Fibroblast of villous mesenchyme (primary cell): ENCODE measurements at regions not wholly inside any gene's neighbourhood (a gene's known extent, or its start where the extent isn't known, plus 50 kb on each side); places are given as distances from the start of the nearest gene placed in this dataset.

Source experiments
- DNase-seq: peaks from one replicate; pipeline ENCODE4 v3.0.0-alpha.2; 2010; ENCODE audit warnings: low read depth
- H3K4me3 ChIP-seq: 2 replicates; pipeline ENCODE4 v1.5.1; 2011; ENCODE audit warnings: low read depth, mild to moderate bottlenecking, low read length
- TF ChIP-seq, protein P1 (sequence below): IDR thresholded peaks from 2 replicates; pipeline ENCODE4 v1.5.1; 2012; ENCODE audit warnings: low read depth, mild to moderate bottlenecking, low read length; ENCODE audit not compliant: insufficient read depth

DNA sequence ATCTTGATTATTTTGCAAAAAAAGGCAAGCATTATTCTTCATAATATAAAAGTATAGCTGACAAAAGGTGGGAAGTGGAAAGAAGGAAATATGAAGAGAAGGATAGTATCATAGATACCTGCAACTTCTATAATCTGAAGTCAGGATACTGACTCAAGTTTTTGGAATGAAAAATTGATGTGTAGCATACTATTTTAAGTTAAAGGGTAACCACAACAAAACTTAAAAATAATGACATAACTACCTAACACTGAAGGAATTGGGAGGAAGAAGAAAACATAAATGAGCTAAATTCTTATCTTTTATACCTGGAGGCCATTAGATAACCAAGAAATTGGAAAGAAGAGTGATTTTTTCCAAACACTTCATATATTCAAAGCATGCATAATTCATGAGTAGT, 51.8 kb upstream of the TLE1 start:
- no peak for DNase-seq
- H3K4me3 ChIP-seq, result no peak overlapping the region
- TF ChIP-seq, protein P1, sequence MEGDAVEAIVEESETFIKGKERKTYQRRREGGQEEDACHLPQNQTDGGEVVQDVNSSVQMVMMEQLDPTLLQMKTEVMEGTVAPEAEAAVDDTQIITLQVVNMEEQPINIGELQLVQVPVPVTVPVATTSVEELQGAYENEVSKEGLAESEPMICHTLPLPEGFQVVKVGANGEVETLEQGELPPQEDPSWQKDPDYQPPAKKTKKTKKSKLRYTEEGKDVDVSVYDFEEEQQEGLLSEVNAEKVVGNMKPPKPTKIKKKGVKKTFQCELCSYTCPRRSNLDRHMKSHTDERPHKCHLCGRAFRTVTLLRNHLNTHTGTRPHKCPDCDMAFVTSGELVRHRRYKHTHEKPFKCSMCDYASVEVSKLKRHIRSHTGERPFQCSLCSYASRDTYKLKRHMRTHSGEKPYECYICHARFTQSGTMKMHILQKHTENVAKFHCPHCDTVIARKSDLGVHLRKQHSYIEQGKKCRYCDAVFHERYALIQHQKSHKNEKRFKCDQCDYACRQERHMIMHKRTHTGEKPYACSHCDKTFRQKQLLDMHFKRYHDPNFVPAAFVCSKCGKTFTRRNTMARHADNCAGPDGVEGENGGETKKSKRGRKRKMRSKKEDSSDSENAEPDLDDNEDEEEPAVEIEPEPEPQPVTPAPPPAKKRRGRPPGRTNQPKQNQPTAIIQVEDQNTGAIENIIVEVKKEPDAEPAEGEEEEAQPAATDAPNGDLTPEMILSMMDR, result no peak

DNA sequence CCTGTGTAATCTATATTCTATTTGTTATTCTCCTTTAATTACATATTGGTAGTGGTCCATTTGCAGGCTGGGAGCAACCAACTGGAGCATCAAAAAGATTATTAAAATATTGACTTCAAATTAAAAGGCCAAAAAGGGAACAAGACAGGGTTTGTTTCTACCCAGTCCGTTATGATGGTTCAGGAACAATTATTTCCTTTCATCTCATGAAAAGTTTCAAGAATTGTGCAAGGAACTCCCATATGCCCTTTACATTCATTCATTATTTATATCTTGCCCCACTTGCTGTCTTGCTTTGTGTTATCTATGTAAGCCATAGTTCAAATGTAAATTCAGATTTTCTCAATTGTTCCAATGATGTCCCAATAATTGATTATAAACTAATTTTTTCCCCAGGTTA, 58.7 kb upstream of the TLE1 start:
- no peak for DNase-seq
- TF ChIP-seq, protein P1, result no peak
- H3K4me3 ChIP-seq, result no peak overlapping the region

DNA sequence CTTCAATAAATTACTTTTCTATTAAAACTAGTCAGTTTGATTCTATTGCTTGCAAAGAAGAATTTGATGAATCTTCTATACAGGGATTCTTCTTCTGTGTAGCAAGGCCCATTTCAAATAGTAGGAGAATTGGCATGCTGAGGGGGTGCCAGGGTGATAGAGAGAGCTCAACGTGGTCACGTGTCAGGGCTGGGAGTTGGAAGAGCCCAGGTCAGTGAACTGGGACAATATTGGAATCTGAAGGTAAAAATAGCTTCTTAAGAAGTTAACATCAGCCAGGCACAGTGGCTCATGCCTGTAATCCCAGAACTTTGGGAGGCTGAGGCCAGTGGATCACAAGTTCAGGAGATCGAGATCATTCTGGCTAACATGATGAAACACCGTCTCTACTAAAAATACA, 64.1 kb upstream of the TLE1 start:
- no peak for DNase-seq
- TF ChIP-seq, protein P1, result no peak
- H3K4me3 ChIP-seq, result no peak overlapping the region

DNA sequence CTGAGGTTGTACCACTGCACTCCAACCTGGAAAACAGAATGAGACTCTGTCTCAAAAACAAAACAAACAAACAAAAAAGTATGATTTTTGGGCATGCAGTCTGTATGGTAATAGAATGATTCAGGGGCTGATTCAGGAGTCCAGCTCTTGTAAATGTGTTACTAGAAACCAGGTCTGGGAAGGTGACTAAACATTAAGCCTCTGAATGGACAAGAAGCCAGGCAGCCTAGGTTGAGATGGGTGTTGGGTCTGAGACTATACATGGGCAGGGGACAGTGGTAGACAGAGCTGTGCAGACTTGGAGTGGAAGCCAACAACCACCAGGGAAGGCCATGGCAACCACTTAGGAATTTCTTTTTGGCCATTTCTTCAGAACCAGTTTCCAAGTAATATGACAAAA, 64.9 kb upstream of the TLE1 start:
- no peak for DNase-seq
- TF ChIP-seq, protein P1, result no peak
- H3K4me3 ChIP-seq, result no peak overlapping the region

DNA sequence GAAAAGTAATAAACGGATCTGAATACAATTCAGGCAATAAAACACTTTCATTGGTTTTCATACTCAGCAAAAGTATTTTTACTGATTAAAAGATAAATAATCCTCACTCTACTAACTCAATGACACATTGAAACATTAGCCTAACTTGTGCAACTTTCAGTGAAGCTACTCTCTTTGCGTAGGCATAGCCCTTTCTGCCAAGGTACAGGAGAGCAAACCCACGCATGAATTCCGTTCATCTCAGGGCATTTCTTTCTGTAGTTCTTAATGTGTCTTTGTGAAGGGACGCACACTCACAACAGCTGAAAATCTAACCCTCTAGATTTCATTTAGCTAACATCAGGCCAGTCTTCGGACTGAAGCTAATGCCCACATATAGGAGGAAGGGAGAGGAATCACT, 66.4 kb upstream of the TLE1 start:
- no peak for DNase-seq
- no peak overlapping the region for H3K4me3 ChIP-seq
- TF ChIP-seq, protein P1, result no peak

DNA sequence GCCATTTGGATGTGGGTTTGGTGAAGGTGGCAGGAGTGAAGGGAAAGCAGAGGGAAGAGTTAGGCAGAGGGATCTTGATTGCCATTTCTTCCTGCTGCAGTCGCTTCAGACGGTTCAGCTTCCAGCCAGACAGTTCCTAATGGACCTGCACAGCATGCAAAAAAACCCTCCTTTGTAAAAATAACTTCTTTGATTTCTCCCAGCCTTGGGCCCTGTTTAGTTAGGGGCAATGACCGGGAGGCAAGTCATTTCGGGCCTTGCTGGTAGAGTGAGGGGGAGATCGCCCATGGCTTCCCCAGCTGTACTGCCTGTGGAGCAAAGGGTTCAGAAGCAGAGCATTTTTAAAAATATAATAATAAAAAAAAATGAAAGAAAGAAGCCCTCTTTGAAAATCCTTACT, 67.2 kb upstream of the TLE1 start:
- no peak for DNase-seq
- H3K4me3 ChIP-seq, result no peak overlapping the region
- TF ChIP-seq, protein P1, result no peak

DNA sequence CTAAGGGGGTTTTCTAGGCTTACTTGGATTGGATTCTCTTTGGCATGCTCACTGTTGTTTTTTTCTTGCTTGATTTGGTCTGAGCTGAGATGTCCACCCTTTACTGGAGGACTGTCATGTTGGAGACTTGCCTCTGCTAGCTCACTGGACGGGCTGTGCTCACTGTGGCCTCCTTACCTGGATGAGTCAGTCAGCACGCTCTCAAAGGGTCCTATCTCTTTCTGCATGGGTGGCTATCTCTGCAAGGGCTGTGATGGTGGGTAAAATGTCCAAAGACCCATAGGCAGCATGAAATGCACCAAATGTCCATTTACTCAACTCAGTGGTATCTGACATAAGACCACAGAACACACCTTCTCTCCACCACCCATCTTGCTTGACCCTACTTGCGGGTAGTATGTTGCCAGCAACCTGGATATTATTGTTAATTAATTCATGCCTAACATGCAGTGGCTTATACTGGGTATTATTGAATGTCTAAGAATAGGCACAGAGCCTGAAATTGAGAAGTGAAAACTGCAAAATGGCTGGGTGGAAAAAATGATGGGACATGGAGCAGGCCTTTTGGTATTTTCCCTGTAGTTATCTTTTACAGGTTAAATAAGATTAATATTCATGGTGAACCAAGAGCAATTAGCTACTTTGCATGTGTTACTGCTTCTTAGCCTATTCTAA, 68.9 kb upstream of the TLE1 start:
- H3K4me3 ChIP-seq, result no peak overlapping the region
- no peak for DNase-seq
- TF ChIP-seq, protein P1, result no peak
